ENCODE measurements at regions not wholly inside any gene's neighbourhood (a gene's known extent, or its start where the extent isn't known, plus 50 kb on each side); places are given as distances from the start of the nearest gene placed in this dataset.

DNA sequence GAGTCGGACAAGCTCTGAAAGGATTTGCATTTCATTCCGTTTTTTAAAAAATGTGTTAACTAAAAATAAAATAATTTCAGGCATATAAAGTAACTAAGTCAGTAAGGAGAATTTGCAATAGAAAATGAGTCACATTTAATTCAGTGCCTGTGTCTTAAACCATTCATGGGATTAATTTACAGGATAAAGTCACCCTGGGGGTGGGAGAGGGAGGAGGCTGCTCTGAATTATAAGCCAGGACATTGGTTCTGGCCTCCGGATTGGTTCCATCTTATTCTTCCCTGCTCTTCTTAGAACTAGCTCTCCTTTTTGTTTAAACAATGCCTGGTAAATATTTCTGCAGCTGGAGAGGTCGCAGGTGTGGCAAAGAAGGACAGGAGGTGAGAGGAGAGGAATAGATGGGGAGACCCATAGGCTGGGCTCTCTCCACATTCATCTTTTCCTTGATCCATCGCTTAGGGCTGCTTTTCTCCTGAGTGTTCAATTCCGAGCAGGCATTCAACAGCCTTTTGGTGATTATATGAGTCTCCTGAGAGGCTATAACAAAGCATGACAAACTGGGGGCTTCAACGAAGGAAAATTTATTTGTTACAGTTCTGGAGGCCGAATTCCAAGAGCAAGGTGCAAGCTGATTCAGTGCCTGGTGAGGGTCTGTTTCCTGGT lies 319.2 kb downstream of the PHKB start:
- TF ChIP-seq, protein P1, sequence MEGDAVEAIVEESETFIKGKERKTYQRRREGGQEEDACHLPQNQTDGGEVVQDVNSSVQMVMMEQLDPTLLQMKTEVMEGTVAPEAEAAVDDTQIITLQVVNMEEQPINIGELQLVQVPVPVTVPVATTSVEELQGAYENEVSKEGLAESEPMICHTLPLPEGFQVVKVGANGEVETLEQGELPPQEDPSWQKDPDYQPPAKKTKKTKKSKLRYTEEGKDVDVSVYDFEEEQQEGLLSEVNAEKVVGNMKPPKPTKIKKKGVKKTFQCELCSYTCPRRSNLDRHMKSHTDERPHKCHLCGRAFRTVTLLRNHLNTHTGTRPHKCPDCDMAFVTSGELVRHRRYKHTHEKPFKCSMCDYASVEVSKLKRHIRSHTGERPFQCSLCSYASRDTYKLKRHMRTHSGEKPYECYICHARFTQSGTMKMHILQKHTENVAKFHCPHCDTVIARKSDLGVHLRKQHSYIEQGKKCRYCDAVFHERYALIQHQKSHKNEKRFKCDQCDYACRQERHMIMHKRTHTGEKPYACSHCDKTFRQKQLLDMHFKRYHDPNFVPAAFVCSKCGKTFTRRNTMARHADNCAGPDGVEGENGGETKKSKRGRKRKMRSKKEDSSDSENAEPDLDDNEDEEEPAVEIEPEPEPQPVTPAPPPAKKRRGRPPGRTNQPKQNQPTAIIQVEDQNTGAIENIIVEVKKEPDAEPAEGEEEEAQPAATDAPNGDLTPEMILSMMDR (conservative IDR thresholded peaks at IDR 0.05; ENCODE audit: low read depth, low read length), result no peak
- no peak overlapping the region for H3K4me3 ChIP-seq (ENCODE audit: low read length)
- DNase-seq (ENCODE audit: low read depth), result no peak

DNA sequence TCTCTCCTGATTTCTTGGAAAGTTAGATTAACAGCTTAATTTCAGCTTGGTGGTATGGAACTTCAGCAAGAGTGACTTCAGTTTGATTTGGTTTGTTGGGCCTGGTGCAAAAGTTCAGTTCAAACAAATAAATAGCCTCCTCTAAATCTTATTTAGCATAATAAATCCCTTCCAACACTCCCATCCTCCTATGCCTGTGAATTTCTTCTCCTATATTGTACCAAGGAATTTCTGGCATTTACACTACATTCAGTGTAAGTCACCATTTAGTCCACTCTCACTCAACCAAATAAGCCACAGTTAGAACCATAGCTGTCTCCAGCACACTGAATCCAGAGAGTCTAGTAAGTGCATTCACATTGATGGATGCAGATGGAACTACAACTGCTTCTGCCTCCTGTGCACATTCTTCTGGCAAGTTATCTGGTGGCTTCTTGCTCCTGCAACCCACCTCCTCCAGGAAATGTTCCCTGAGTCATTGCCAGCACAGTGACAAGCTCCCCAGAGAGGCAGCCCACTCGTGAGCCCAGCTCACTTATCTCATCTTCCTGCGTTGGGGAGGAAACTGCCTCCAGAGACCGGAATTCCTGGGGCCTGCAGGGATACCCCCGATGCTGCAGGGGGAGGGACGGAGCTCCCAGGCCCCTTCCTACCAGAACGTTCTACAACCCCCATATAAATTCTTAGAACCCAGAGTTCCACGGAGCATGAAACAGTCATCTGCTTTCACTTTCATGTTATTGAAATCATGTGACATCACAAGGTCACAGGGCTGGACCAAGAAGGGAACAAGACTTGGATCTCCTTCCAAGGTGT lies 318.3 kb downstream of the PHKB start:
- DNase-seq (ENCODE audit: low read depth), result no peak
- no peak overlapping the region for H3K4me3 ChIP-seq (ENCODE audit: low read length)
- TF ChIP-seq, protein P1 (conservative IDR thresholded peaks at IDR 0.05; ENCODE audit: low read depth, low read length), result no peak

DNA sequence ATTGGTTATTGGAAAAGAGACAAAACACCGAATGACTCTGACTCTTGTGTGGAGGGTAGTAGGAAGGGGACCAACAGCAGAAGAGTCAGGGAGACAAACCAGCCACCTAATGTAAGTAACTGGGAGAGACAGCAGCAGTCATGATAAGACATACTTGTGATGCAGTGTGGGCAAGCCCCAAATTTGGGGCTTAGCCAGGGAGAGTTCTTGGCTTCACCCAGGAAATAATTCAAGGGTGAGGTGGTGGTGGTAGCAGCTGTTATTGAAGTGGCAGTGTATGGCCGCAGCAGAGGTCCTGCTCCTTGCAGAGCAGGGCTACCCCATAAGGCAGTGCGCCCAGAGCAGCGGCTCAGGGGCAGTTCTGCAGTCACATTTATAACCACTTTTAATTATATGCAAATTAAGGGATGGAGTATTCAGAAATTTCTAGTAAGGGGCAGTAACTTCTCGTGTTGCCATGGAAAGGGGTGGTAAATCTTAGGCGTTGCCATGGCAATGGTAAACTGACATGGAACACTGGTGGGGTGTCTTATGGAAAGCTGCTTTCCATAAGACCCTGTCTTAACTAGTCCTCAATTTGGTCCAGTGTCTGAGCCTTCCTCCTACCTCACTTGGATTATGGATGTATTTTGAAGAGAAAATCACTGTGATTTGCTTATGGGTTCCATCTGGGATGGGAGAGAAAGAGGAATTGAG lies 317.1 kb downstream of the PHKB start:
- no peak for DNase-seq (ENCODE audit: low read depth)
- H3K4me3 ChIP-seq (ENCODE audit: low read length), result no peak overlapping the region
- TF ChIP-seq, protein P1 (conservative IDR thresholded peaks at IDR 0.05; ENCODE audit: low read depth, low read length), result no peak

DNA sequence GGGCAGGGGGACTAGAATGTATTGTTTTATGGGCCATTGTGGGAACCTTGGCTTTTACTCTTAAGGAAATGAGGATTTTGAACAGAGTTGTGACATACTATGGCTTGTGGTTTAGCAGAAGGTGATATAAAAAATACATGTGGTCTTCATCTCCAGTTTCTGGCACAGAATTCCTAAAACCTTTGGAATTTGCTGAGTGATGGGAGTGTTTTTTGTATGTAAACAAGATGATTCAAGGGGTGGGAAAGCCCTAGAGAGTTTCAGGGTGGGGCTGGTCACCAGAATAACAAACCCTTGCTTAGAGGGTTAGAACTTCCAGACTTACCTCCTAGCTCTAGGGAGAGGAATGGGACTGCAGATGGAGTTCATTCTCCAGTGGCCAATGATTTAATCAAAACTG lies 316.1 kb downstream of the PHKB start:
- TF ChIP-seq, protein P1 (conservative IDR thresholded peaks at IDR 0.05; ENCODE audit: low read depth, low read length), result no peak
- H3K4me3 ChIP-seq (ENCODE audit: low read length), result no peak overlapping the region
- DNase-seq (ENCODE audit: low read depth), result no peak

DNA sequence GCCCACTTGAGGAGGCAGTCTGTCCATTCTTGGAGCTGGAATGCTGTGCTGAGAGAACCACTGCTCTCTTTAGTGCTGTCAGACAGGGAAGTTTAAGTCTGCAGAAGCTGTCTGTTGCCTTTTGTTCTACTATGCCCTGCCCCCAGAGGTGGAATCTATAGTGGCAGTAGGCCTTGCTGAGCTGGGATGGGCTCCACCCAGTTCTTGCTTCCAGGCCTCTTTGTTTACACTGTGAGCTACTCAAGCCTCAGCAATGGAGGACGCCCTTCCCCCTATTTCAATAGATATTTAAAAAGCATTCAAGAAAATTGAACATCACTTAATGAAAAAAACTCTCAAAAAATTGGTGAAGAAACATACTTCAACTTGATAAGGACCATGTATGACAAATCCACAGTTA lies 313.5 kb downstream of the PHKB start:
- no peak for DNase-seq (ENCODE audit: low read depth)
- TF ChIP-seq, protein P1 (conservative IDR thresholded peaks at IDR 0.05; ENCODE audit: low read depth, low read length), result no peak
- H3K4me3 ChIP-seq (ENCODE audit: low read length), result no peak overlapping the region

DNA sequence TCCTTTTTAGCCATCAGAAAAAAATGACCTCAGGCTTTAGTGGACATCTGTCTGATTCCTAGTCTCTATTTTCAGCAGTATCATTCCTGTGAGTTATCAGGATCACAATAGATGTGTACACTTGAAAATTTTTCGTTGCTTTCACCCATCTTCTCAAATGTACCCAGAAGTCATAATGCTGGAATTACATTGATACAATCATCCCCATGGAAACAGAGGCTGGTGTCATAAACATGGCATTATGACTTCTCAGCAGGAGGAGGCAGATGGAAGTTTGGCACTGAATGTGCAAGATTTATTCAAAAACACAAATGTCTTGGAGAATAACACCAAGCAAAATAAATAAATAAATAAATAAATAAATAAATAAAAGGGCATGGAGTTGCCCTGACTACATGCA lies 292.5 kb downstream of the PHKB start:
- DNase-seq (ENCODE audit: low read depth), result no peak
- TF ChIP-seq, protein P1 (conservative IDR thresholded peaks at IDR 0.05; ENCODE audit: low read depth, low read length), result no peak

More for the DNA sequence above, 292.5 kb downstream of the PHKB start:
- H3K4me3 ChIP-seq (ENCODE audit: low read length), result no peak overlapping the region
